Activated naive CD4-positive, alpha-beta T cell (primary cell): ENCODE measurements at regions not wholly inside any gene's neighbourhood (a gene's known extent, or its start where the extent isn't known, plus 50 kb on each side); places are given as distances from the start of the nearest gene placed in this dataset.

Experiments
- DNase-seq, 4 experiments: peaks; one replicate each; lab custom pipeline; 2025; lab: John Stamatoyannopoulos, UW

- no peak for DNase-seq
Observed at GRCh38 chr14:104319491-104320241, 181.3 kb downstream of the KIF26A start.

- DNase-seq: no peak
Observed at GRCh38 chr14:104320611-104321086, 182.3 kb downstream of the KIF26A start.

GRCh38 chr14:104321088-104321801, 182.9 kb downstream of the KIF26A start:
- DNase-seq: no peak

- no peak for DNase-seq
Observed at GRCh38 chr14:104321802-104322130, 183.4 kb downstream of the KIF26A start.

GRCh38 chr14:104322531-104323366, 184.4 kb downstream of the KIF26A start:
- DNase-seq: no peak

GRCh38 chr14:104323551-104324175, 185.3 kb downstream of the KIF26A start:
- DNase-seq: no peak

GRCh38 chr14:104326848-104327247, 188.5 kb downstream of the KIF26A start:
- DNase-seq: no peak

- no peak for DNase-seq
Observed at GRCh38 chr14:104328607-104329006, 190.2 kb downstream of the KIF26A start.

GRCh38 chr14:104329793-104330192, 191.4 kb downstream of the KIF26A start:
- no peak for DNase-seq

- DNase-seq: no peak
Observed at GRCh38 chr14:104331871-104332605, 193.7 kb downstream of the KIF26A start.

- no peak for DNase-seq
Observed at GRCh38 chr14:104332634-104333270, 194.4 kb downstream of the KIF26A start.

- DNase-seq: no peak
Observed at GRCh38 chr14:104333646-104334423, 195.4 kb downstream of the KIF26A start.

GRCh38 chr14:104334424-104335161, 196.2 kb downstream of the KIF26A start:
- DNase-seq: no peak

- DNase-seq: no peak
Observed at GRCh38 chr14:104335176-104335575, 196.8 kb downstream of the KIF26A start.

GRCh38 chr14:104335611-104336010, 197.2 kb downstream of the KIF26A start:
- no peak for DNase-seq

GRCh38 chr14:104337351-104337750, 199.0 kb downstream of the KIF26A start:
- DNase-seq: no peak

- DNase-seq: no peak
Observed at GRCh38 chr14:104339361-104339760, 201.0 kb downstream of the KIF26A start.

- no peak for DNase-seq
Observed at GRCh38 chr14:104339829-104340228, 201.4 kb downstream of the KIF26A start.
